Hepatocyte (in vitro differentiated cells): ENCODE measurements at regions not wholly inside any gene's neighbourhood (a gene's known extent, or its start where the extent isn't known, plus 50 kb on each side); places are given as distances from the start of the nearest gene placed in this dataset.

ENCODE experiments used
- DNase-seq: peaks from one replicate; pipeline ENCODE4 v3.0.0-alpha.2; 2016; ENCODE audit warnings: low spot score
- H2AFZ ChIP-seq: fragments of 200-600 bp; sonication (generic); 2 replicates; pipeline ENCODE4 v1.6.0; 2016; ENCODE audit warnings: antibody characterized with exemption, mild to moderate bottlenecking
- H3K27ac ChIP-seq: fragments of 200-600 bp; sonication (generic); 2 replicates; pipeline ENCODE4 v1.5.1; 2016; ENCODE audit warnings: mild to moderate bottlenecking
- H3K27me3 ChIP-seq: fragments of 200-600 bp; sonication (generic); 2 replicates; pipeline ENCODE4 v1.6.1; 2016
- H3K36me3 ChIP-seq: fragments of 200-600 bp; sonication (generic); replicated peaks from 2 replicates; pipeline ENCODE4 v1.5.1; 2016; ENCODE audit warnings: low read depth; ENCODE audit not compliant: insufficient read depth
- H3K4me1 ChIP-seq: fragments of 200-600 bp; sonication (generic); 2 replicates; pipeline ENCODE4 v1.5.1; 2016; ENCODE audit warnings: mild to moderate bottlenecking, moderate library complexity; ENCODE audit not compliant: insufficient read depth
- H3K4me2 ChIP-seq: fragments of 200-600 bp; sonication (generic); 2 replicates; pipeline ENCODE4 v1.6.0; 2016
- H3K4me3 ChIP-seq: fragments of 200-600 bp; sonication (generic); 2 replicates; pipeline ENCODE4 v1.5.1; 2016; ENCODE audit warnings: mild to moderate bottlenecking
- H3K79me2 ChIP-seq: fragments of 200-600 bp; sonication (generic); 2 replicates; pipeline ENCODE4 v1.6.0; 2017; ENCODE audit warnings: mild to moderate bottlenecking
- H3K9me2 ChIP-seq: fragments of 200-600 bp; sonication (generic); replicated peaks from 2 replicates; pipeline ENCODE4 v1.6.0; 2017; ENCODE audit warnings: mild to moderate bottlenecking; ENCODE audit not compliant: insufficient read depth
- H3K9me3 ChIP-seq: fragments of 200-600 bp; sonication (generic); 2 replicates; pipeline ENCODE4 v1.5.1; 2016; ENCODE audit warnings: low read depth, mild to moderate bottlenecking
- H4K20me1 ChIP-seq: fragments of 200-600 bp; sonication (generic); 2 replicates; pipeline ENCODE4 v1.6.0; 2016; ENCODE audit warnings: mild to moderate bottlenecking; ENCODE audit not compliant: insufficient read depth, poor library complexity, severe bottlenecking
- EZH2 ChIP-seq: fragments of 200-600 bp; sonication (generic); IDR thresholded peaks from 2 replicates; pipeline ENCODE4 v1.6.1; 2016; ENCODE audit warnings: antibody characterized with exemption, mild to moderate bottlenecking, borderline replicate concordance
- EZH2phosphoT487 ChIP-seq: fragments of 200-600 bp; sonication (generic); IDR thresholded peaks from one replicate; pipeline ENCODE4 v1.6.1; 2018; ENCODE audit warnings: antibody characterized with exemption, mild to moderate bottlenecking, low read depth, moderate library complexity; ENCODE audit not compliant: unreplicated experiment, severe bottlenecking
- WGBS: methylation state at CpG from one replicate; pipeline ENCODE4 v1.1.6; 2016; ENCODE audit warnings: low lambda C conversion rate; ENCODE audit errors: missing lambda C conversion rate; 5-methylcytosine and 5-hydroxymethylcytosine counted together
- TF ChIP-seq, protein P1 (sequence below): fragments of 200-600 bp; sonication (generic); IDR thresholded peaks from 2 replicates; pipeline ENCODE4 v1.5.1; 2016; ENCODE audit warnings: antibody characterized with exemption, mild to moderate bottlenecking; ENCODE audit not compliant: poor library complexity

DNA sequence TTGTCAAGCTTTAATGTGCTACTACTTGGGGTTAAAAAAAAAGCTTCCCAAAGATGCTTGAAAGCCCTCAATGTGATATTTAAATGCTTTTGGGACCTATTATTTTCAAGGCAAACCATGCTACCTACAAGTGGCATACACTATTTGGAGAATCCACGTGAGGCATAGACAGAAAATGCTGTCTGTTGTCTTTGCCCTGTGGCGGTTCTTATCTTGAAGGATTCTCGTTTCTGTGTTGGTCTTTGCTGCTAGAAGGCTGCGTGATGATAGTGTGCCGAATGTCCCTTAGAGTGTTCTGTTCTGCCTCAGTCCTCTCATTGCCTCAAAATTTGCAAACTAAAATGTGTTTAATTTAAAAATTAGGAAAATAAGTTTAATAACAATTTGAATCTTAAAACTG is 356.2 kb upstream of the RARB start:
- H3K4me3 ChIP-seq, result no peak overlapping the region
- H4K20me1 ChIP-seq, result no peaks in the 10 kb centered on the region
- H3K36me3 ChIP-seq, result no peaks in the 10 kb centered on the region
- no peak overlapping the region for H2AFZ ChIP-seq
- H3K4me1 ChIP-seq, result peaks cover 9% of the 10 kb centered on the region
- no peak overlapping the region for H3K27ac ChIP-seq
- DNase-seq, result no peak
- no peak overlapping the region for H3K4me2 ChIP-seq
- WGBS, result 83% methylated on average over 5 of the region's 5 CpGs
- H3K9me2 ChIP-seq, result no peaks in the 10 kb centered on the region
- no peaks in the 10 kb centered on the region for H3K79me2 ChIP-seq
- no peaks in the 10 kb centered on the region for H3K9me3 ChIP-seq
- H3K27me3 ChIP-seq, result no peaks in the 10 kb centered on the region
- TF ChIP-seq, protein P1, sequence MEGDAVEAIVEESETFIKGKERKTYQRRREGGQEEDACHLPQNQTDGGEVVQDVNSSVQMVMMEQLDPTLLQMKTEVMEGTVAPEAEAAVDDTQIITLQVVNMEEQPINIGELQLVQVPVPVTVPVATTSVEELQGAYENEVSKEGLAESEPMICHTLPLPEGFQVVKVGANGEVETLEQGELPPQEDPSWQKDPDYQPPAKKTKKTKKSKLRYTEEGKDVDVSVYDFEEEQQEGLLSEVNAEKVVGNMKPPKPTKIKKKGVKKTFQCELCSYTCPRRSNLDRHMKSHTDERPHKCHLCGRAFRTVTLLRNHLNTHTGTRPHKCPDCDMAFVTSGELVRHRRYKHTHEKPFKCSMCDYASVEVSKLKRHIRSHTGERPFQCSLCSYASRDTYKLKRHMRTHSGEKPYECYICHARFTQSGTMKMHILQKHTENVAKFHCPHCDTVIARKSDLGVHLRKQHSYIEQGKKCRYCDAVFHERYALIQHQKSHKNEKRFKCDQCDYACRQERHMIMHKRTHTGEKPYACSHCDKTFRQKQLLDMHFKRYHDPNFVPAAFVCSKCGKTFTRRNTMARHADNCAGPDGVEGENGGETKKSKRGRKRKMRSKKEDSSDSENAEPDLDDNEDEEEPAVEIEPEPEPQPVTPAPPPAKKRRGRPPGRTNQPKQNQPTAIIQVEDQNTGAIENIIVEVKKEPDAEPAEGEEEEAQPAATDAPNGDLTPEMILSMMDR, result no peak
- TF ChIP-seq EZH2 (no peak), EZH2phosphoT487 (no peak)

GRCh38 chr3:25073423-25073822 is 354.6 kb upstream of the RARB start:
- H3K4me2 ChIP-seq, result no peak overlapping the region
- H4K20me1 ChIP-seq, result no peaks in the 10 kb centered on the region
- no peak overlapping the region for H3K27ac ChIP-seq
- TF ChIP-seq EZH2phosphoT487 (no peak), EZH2 (no peak)
- TF ChIP-seq, protein P1, result no peak
- H3K4me1 ChIP-seq, result peaks cover 9% of the 10 kb centered on the region
- no peaks in the 10 kb centered on the region for H3K9me2 ChIP-seq
- no peak for DNase-seq
- no peak overlapping the region for H2AFZ ChIP-seq
- no peaks in the 10 kb centered on the region for H3K36me3 ChIP-seq
- no peak overlapping the region for H3K4me3 ChIP-seq
- H3K9me3 ChIP-seq, result no peaks in the 10 kb centered on the region
- WGBS, result 79% methylated on average over 1 of the region's 1 CpG
- no peaks in the 10 kb centered on the region for H3K79me2 ChIP-seq
- no peaks in the 10 kb centered on the region for H3K27me3 ChIP-seq

GRCh38 chr3:25074149-25074548 is 353.9 kb upstream of the RARB start:
- no peaks in the 10 kb centered on the region for H3K36me3 ChIP-seq
- H3K4me2 ChIP-seq, result no peak overlapping the region
- no peak for TF ChIP-seq EZH2
- H3K27ac ChIP-seq, result no peak overlapping the region
- no peaks in the 10 kb centered on the region for H3K79me2 ChIP-seq
- H3K4me1 ChIP-seq, result peaks cover 9% of the 10 kb centered on the region
- no peak overlapping the region for H2AFZ ChIP-seq
- 49% methylated on average over 3 of the region's 3 CpGs for WGBS
- no peaks in the 10 kb centered on the region for H3K9me3 ChIP-seq
- H3K9me2 ChIP-seq, result no peaks in the 10 kb centered on the region
- no peaks in the 10 kb centered on the region for H3K27me3 ChIP-seq
- H3K4me3 ChIP-seq, result no peak overlapping the region
- no peak for DNase-seq
- H4K20me1 ChIP-seq, result no peaks in the 10 kb centered on the region

DNA sequence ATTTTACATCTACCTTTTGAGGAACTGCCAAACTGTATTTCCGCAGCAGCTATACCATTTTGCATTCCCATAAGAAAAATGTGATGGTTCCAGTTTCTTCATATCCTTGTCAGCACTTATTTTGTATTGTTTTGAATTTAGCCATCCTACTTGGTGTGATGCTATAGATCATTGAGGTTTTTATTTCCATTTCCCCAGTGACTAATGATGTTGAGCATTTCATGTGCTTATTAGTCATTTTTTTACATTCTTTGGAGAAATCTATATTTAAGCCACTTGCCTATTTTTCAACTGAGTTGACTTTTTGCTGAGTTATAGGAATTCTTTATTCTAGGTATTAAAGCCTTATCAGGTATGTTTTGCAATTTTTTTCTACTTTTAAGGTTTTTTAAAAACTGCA is 347.6 kb upstream of the RARB start:
- H3K4me2 ChIP-seq, result no peak overlapping the region
- TF ChIP-seq, protein P1, result no peak
- TF ChIP-seq EZH2, result no peak
- TF ChIP-seq EZH2phosphoT487, result no peak
- H2AFZ ChIP-seq, result no peak overlapping the region
- H3K27ac ChIP-seq, result no peak overlapping the region
- no peaks in the 10 kb centered on the region for H3K9me2 ChIP-seq
- H3K36me3 ChIP-seq, result no peaks in the 10 kb centered on the region
- no peaks in the 10 kb centered on the region for H3K79me2 ChIP-seq
- H3K27me3 ChIP-seq, result no peaks in the 10 kb centered on the region
- 100% methylated on average over 1 of the region's 1 CpG for WGBS
- no peak for DNase-seq
- no peak overlapping the region for H3K4me3 ChIP-seq
- no peaks in the 10 kb centered on the region for H3K9me3 ChIP-seq
- no peaks in the 10 kb centered on the region for H3K4me1 ChIP-seq
- H4K20me1 ChIP-seq, result no peaks in the 10 kb centered on the region
